ENCODE measurements at regions not wholly inside any gene's neighbourhood (a gene's known extent, or its start where the extent isn't known, plus 50 kb on each side); places are given as distances from the start of the nearest gene placed in this dataset.

DNA sequence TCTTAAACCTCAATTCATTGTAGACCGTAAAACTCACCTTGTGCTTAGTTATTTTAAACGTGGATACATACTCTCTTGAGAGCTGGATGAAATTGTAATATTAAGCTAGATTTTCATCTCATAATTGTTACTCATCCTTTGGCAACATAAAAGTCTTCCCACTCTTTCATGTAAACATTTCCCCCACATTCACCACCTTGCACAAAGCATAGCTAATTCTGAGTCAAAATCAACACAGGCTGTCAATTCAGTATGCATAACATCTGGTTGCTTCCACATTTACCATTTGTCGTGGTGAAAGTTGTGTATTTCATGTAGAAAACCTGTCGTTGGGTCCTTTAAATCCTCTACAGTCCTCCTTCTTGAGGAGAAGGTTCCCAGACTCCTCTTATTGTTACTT, 524.6 kb downstream of the OTOL1 start:
- TF ChIP-seq, protein P1, sequence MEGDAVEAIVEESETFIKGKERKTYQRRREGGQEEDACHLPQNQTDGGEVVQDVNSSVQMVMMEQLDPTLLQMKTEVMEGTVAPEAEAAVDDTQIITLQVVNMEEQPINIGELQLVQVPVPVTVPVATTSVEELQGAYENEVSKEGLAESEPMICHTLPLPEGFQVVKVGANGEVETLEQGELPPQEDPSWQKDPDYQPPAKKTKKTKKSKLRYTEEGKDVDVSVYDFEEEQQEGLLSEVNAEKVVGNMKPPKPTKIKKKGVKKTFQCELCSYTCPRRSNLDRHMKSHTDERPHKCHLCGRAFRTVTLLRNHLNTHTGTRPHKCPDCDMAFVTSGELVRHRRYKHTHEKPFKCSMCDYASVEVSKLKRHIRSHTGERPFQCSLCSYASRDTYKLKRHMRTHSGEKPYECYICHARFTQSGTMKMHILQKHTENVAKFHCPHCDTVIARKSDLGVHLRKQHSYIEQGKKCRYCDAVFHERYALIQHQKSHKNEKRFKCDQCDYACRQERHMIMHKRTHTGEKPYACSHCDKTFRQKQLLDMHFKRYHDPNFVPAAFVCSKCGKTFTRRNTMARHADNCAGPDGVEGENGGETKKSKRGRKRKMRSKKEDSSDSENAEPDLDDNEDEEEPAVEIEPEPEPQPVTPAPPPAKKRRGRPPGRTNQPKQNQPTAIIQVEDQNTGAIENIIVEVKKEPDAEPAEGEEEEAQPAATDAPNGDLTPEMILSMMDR (IDR thresholded peaks at IDR 0.05), result no peak
- no peak for TF ChIP-seq POLR2A (IDR thresholded peaks at IDR 0.05)

Measured in body of pancreas (tissue), 4 donors.